ENCODE measurements at regions not wholly inside any gene's neighbourhood (a gene's known extent, or its start where the extent isn't known, plus 50 kb on each side); places are given as distances from the start of the nearest gene placed in this dataset.

DNA sequence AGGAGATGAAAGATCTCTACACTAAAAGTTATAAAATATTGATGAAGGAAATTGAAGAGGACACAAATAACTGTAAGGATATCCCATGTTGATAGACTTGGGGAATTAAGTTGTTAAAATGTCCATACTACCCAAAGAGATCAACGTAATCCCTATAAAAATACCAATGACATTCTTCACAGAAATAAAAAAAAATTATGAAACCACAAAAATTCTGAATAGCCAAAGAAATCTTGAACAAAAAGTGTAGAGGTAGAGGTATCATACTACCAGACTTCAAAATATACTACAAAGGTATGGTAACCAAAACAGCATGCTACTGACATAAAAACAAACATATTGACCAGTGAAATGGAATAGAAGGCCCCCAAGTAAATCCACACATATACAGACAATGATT lies 71.5 kb upstream of the ELL2 start:
- no peak for TF ChIP-seq POLR2A (IDR thresholded peaks at IDR 0.05)
- TF ChIP-seq, protein P1, sequence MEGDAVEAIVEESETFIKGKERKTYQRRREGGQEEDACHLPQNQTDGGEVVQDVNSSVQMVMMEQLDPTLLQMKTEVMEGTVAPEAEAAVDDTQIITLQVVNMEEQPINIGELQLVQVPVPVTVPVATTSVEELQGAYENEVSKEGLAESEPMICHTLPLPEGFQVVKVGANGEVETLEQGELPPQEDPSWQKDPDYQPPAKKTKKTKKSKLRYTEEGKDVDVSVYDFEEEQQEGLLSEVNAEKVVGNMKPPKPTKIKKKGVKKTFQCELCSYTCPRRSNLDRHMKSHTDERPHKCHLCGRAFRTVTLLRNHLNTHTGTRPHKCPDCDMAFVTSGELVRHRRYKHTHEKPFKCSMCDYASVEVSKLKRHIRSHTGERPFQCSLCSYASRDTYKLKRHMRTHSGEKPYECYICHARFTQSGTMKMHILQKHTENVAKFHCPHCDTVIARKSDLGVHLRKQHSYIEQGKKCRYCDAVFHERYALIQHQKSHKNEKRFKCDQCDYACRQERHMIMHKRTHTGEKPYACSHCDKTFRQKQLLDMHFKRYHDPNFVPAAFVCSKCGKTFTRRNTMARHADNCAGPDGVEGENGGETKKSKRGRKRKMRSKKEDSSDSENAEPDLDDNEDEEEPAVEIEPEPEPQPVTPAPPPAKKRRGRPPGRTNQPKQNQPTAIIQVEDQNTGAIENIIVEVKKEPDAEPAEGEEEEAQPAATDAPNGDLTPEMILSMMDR (IDR thresholded peaks at IDR 0.05): no peak
